ENCODE measurements at regions not wholly inside any gene's neighbourhood (a gene's known extent, or its start where the extent isn't known, plus 50 kb on each side); places are given as distances from the start of the nearest gene placed in this dataset.

- Mint-ChIP-seq H3K4me3 (ENCODE audit: low read depth) (no peak overlapping the region), H3K27me3 (peaks cover 3% of the 10 kb centered on the region), H3K4me1 (ENCODE audit: low read depth) (no peaks in the 10 kb centered on the region), H3K9me3 (ENCODE audit: low read depth) (no peaks in the 10 kb centered on the region), H3K27ac (no peak overlapping the region), H3K36me3 (ENCODE audit: insufficient read depth) (no peaks in the 10 kb centered on the region)
- no peak for DNase-seq (ENCODE audit: low spot score, unreplicated experiment)
- TF ChIP-seq CTCF (IDR thresholded peaks at IDR 0.05; ENCODE audit: unreplicated experiment) = no peak
These were observed 779.5 kb downstream of the SOCS6 start for GRCh38 chr18:71068338-71068737.

GRCh38 chr18:71049893-71050292, 761.0 kb downstream of the SOCS6 start:
- Mint-ChIP-seq H3K27me3 (no peaks in the 10 kb centered on the region), H3K4me3 (ENCODE audit: low read depth) (no peak overlapping the region), H3K27ac (no peak overlapping the region), H3K36me3 (ENCODE audit: insufficient read depth) (no peaks in the 10 kb centered on the region), H3K4me1 (ENCODE audit: low read depth) (peaks cover 2% of the 10 kb centered on the region), H3K9me3 (ENCODE audit: low read depth) (no peaks in the 10 kb centered on the region)
- DNase-seq (ENCODE audit: low spot score, unreplicated experiment) = no peak
- no peak for TF ChIP-seq CTCF (IDR thresholded peaks at IDR 0.05; ENCODE audit: unreplicated experiment)

GRCh38 chr18:71047882-71048281, 759.0 kb downstream of the SOCS6 start:
- H3K4me3 Mint-ChIP-seq (ENCODE audit: low read depth) = no peak overlapping the region
- no peaks in the 10 kb centered on the region for H3K9me3 Mint-ChIP-seq (ENCODE audit: low read depth)
- H3K4me1 Mint-ChIP-seq (ENCODE audit: low read depth) = peaks cover 2% of the 10 kb centered on the region
- no peak for DNase-seq (ENCODE audit: low spot score, unreplicated experiment)
- H3K27ac Mint-ChIP-seq = no peak overlapping the region
- no peaks in the 10 kb centered on the region for H3K27me3 Mint-ChIP-seq
- TF ChIP-seq CTCF (IDR thresholded peaks at IDR 0.05; ENCODE audit: unreplicated experiment) = no peak
- no peaks in the 10 kb centered on the region for H3K36me3 Mint-ChIP-seq (ENCODE audit: insufficient read depth)

GRCh38 chr18:71045331-71046065, 756.7 kb downstream of the SOCS6 start:
- H3K36me3 Mint-ChIP-seq (ENCODE audit: insufficient read depth) = no peaks in the 10 kb centered on the region
- no peaks in the 10 kb centered on the region for H3K27me3 Mint-ChIP-seq
- H3K27ac Mint-ChIP-seq = no peak overlapping the region
- TF ChIP-seq CTCF (IDR thresholded peaks at IDR 0.05; ENCODE audit: unreplicated experiment) = no peak
- H3K4me3 Mint-ChIP-seq (ENCODE audit: low read depth) = no peak overlapping the region
- no peaks in the 10 kb centered on the region for H3K4me1 Mint-ChIP-seq (ENCODE audit: low read depth)
- DNase-seq (ENCODE audit: low spot score, unreplicated experiment) = no peak
- H3K9me3 Mint-ChIP-seq (ENCODE audit: low read depth) = no peaks in the 10 kb centered on the region

GRCh38 chr18:71040161-71040560, 751.3 kb downstream of the SOCS6 start:
- Mint-ChIP-seq H3K36me3 (ENCODE audit: insufficient read depth) (no peaks in the 10 kb centered on the region), H3K27ac (no peak overlapping the region), H3K27me3 (no peaks in the 10 kb centered on the region), H3K4me1 (ENCODE audit: low read depth) (peaks cover 14% of the 10 kb centered on the region), H3K9me3 (ENCODE audit: low read depth) (no peaks in the 10 kb centered on the region), H3K4me3 (ENCODE audit: low read depth) (no peak overlapping the region)
- DNase-seq (ENCODE audit: low spot score, unreplicated experiment) = no peak
- TF ChIP-seq CTCF (IDR thresholded peaks at IDR 0.05; ENCODE audit: unreplicated experiment) = no peak
